Left lung (tissue), 4 donors: ENCODE measurements at regions not wholly inside any gene's neighbourhood (a gene's known extent, or its start where the extent isn't known, plus 50 kb on each side); places are given as distances from the start of the nearest gene placed in this dataset.

Experiments used
- ATAC-seq: fragments of 200-7000 bp; cut with Tn5 transposase; one replicate; pipeline ENCODE4 v1.9.1; 2020; ENCODE audit warnings: moderate library complexity
- DNase-seq, 4 donors: peaks; one replicate each; pipeline ENCODE4 v3.0.0-alpha.2; 2013 to 2020
- H3K27ac ChIP-seq, 2 donors: fragments of 200-600 bp; sonication (generic) in 1 of 2; one replicate each; pipeline versions ENCODE4 v1.5.0 to v1.8.0; 2020 to 2021
- H3K27me3 ChIP-seq, 2 donors: fragments of 200-600 bp; sonication (generic) in 1 of 2; one replicate each; pipeline versions ENCODE4 v1.5.0 to v1.8.0; 2020 to 2021
- H3K36me3 ChIP-seq, 2 donors: fragments of 200-600 bp; sonication (generic) in 1 of 2; one replicate each; pipeline versions ENCODE4 v1.5.0 to v1.8.0; 2020 to 2021
- H3K4me1 ChIP-seq, 2 donors: fragments of 200-600 bp; one replicate each; pipeline ENCODE4 v1.8.0; 2021
- H3K4me3 ChIP-seq, 2 donors: fragments of 200-600 bp; sonication (generic) in 1 of 2; one replicate each; pipeline versions ENCODE4 v1.5.0 to v1.8.0; 2020 to 2021; ENCODE audit warnings: mild to moderate bottlenecking in 1 of 2
- H3K9me3 ChIP-seq, 2 donors: fragments of 200-600 bp; sonication (generic) in 1 of 2; one replicate each; pipeline versions ENCODE4 v1.5.0 to v1.8.0; 2020 to 2021
- CTCF ChIP-seq, 2 donors: fragments of 200-600 bp; sonication (generic) in 1 of 2; IDR thresholded peaks; one replicate each; pipeline versions ENCODE4 v1.5.0 to v1.8.0; 2021; ENCODE audit warnings: antibody characterized with exemption in 2 of 2
- intact Hi-C, 2 donors: fragments of 100-400 bp; cut with DNase I; formaldehyde crosslinking; loops; one replicate each; pipeline versions ENCODE4 v1.11.2 to v1.14.2; 2022
- donor health status: DM: no; HTN: yes; CAD: no.
- donor health status: DM: no; HTN: no; CAD: no.

- Histone ChIP-seq H3K4me1 (no peaks in the 10 kb centered on the region), H3K27ac (no peak overlapping the region)
- intact Hi-C loops = no loop called here
Measured at GRCh38 chr16:8481810-8482209, 108.5 kb downstream of the TMEM114 start.

GRCh38 chr16:8476824-8477223, 113.5 kb downstream of the TMEM114 start:
- Histone ChIP-seq H3K27ac (no peak overlapping the region), H3K36me3 (no peaks in the 10 kb centered on the region), H3K27me3 (no peaks in the 10 kb centered on the region), H3K4me3 (no peak overlapping the region), H3K4me1 (no peaks in the 10 kb centered on the region), H3K9me3 (no peaks in the 10 kb centered on the region)
- intact Hi-C loops = no loop called here
- TF ChIP-seq CTCF (IDR thresholded peaks at IDR 0.05) = no peak
- DNase-seq (no peak), ATAC-seq (no peak)

More at GRCh38 chr16:8481810-8482209, 108.5 kb downstream of the TMEM114 start:
- no peak for TF ChIP-seq CTCF (IDR thresholded peaks at IDR 0.05)
- no peak for DNase-seq
- Histone ChIP-seq H3K4me3 (no peak overlapping the region), H3K27me3 (no peaks in the 10 kb centered on the region), H3K36me3 (no peaks in the 10 kb centered on the region), H3K9me3 (no peaks in the 10 kb centered on the region)
- no peak for ATAC-seq

DNA sequence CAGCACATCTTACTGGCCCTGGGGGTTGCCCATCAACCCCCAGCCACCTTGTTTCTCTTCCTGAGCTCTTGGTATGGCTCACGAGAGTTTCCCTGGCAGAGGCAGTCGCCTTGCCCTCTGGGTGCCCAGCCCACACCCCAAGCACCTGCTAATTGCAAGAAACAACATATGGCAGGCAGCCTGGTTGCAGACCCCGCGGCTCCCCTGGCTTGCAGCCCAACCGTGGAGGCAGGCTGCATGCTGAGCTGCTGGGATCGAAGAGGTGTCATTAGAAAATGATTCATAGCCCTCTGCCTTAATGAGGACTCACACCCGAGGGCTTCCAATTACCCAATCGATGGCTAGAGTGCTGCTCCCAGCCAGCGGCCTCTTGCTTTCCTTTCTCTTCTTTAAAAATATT, 115.7 kb downstream of the TMEM114 start:
- H3K27me3 ChIP-seq = no peaks in the 10 kb centered on the region
- no peak overlapping the region for H3K27ac ChIP-seq
- no peaks in the 10 kb centered on the region for H3K4me1 ChIP-seq
- no peak for ATAC-seq
- no peak overlapping the region for H3K4me3 ChIP-seq
- H3K36me3 ChIP-seq = no peaks in the 10 kb centered on the region
- no peaks in the 10 kb centered on the region for H3K9me3 ChIP-seq
- no peak for TF ChIP-seq CTCF (IDR thresholded peaks at IDR 0.05)
- intact Hi-C loops = no loop called here
- no peak for DNase-seq

DNA sequence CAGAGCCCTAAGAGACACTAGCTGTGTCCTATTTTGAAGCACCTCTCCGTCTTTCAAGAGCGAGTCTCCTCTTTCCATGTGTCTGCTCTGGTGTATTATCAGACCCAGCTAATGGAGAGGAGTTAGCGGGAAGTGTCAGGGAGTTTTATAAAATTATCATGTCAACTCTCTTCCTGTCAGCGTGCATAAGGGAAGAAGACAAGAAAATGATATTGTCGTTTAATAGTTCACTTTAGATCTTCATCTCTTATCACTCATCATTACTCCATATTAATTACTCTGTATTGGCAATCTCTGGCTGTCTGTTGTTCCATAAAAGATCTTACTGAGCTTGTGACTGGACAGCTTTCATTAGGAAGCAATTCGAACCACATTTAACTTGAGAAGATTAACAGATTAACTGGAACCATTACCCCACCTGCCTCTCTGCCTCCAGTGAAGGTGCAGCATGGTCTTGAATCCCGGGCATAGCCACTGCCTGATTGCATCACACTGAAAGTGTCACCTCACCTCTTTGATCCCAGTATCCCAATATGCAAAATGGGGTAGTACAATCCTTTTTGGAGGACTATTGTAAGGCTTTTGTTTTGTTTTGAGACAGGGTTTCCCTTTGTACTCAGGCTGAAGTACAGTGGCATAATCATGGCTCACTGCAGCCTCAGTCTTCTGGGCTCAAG, 121.1 kb downstream of the TMEM114 start:
- H3K27me3 ChIP-seq = no peaks in the 10 kb centered on the region
- H3K36me3 ChIP-seq = no peaks in the 10 kb centered on the region
- H3K9me3 ChIP-seq = no peaks in the 10 kb centered on the region
- no peak for ATAC-seq
- no peak for DNase-seq
- H3K4me3 ChIP-seq = no peak overlapping the region
- H3K27ac ChIP-seq = no peak overlapping the region
- intact Hi-C loops = no loop called here
- H3K4me1 ChIP-seq = no peaks in the 10 kb centered on the region
- no peak for TF ChIP-seq CTCF (IDR thresholded peaks at IDR 0.05)

GRCh38 chr16:8464979-8465378, 125.3 kb downstream of the TMEM114 start:
- ATAC-seq (no peak), DNase-seq (no peak)
- Histone ChIP-seq H3K36me3 (no peaks in the 10 kb centered on the region), H3K27me3 (no peaks in the 10 kb centered on the region), H3K9me3 (no peaks in the 10 kb centered on the region), H3K4me1 (no peaks in the 10 kb centered on the region), H3K27ac (no peak overlapping the region), H3K4me3 (no peak overlapping the region)
- intact Hi-C loops = no loop called here
- no peak for TF ChIP-seq CTCF (IDR thresholded peaks at IDR 0.05)
